Vagina (tissue), 2 donors: ENCODE measurements at regions not wholly inside any gene's neighbourhood (a gene's known extent, or its start where the extent isn't known, plus 50 kb on each side); places are given as distances from the start of the nearest gene placed in this dataset.

Experiments used
- CTCF ChIP-seq, 3 experiments: fragments of 450-650 bp in 2 of 3; fragments of 200-600 bp in 1 of 3; sonication (generic) in 1 of 3; IDR thresholded peaks; one replicate each; pipeline ENCODE4 v1.5.1; 2017 to 2019; ENCODE audit warnings: antibody characterized with exemption in 3 of 3, mild to moderate bottlenecking in 2 of 3, moderate library complexity in 2 of 3
- POLR2A ChIP-seq, 2 donors: fragments of 450-650 bp; IDR thresholded peaks; one replicate each; pipeline ENCODE4 v1.6.1; 2017; ENCODE audit warnings: antibody characterized with exemption in 2 of 2, mild to moderate bottlenecking in 2 of 2, moderate library complexity in 2 of 2
- POLR2AphosphoS5 ChIP-seq, 2 donors: sonication (generic); formaldehyde crosslinking; IDR thresholded peaks; one replicate each; pipeline ENCODE4 v1.9.0; 2017; ENCODE audit warnings: antibody characterized with exemption in 2 of 2, mild to moderate bottlenecking in 2 of 2, low read depth in 1 of 2; ENCODE audit not compliant: insufficient read depth in 1 of 2

DNA sequence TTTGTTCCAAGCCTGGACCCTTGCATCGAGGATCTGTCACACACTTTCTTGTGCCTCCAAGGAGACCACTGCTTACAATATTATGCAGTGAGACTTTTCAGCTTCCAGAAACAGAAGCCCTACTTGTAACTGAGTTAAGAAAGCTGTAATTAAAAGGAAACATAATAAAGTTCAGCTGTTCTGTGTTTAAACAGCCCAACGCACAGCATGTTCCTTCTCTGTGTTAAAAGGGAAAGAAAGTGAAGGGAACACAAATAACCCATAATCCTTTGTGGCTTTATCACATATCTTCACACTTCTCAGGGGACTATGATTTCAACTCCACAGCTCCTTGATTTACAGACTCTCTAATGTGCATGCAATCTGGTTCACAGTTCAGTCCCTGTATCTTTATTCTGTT, 200.3 kb upstream of the MTNR1B start:
- TF ChIP-seq POLR2A (IDR thresholded peaks at IDR 0.05) = no peak
- TF ChIP-seq CTCF (IDR thresholded peaks at IDR 0.05) = no peak
- no peak for TF ChIP-seq POLR2AphosphoS5 (IDR thresholded peaks at IDR 0.05; ENCODE audit: insufficient read depth in 1 of 2, low read depth in 1 of 2)
